HCT116 (cell line): ENCODE measurements at regions not wholly inside any gene's neighbourhood (a gene's known extent, or its start where the extent isn't known, plus 50 kb on each side); places are given as distances from the start of the nearest gene placed in this dataset.

Experiments used
- EGR1 ChIP-seq: IDR thresholded peaks from 2 replicates; pipeline ENCODE4 v1.6.1; 2012; ENCODE audit warnings: low read depth
- POLR2A ChIP-seq: IDR thresholded peaks from 2 replicates; pipeline ENCODE4 v1.7.0; 2011; ENCODE audit warnings: borderline replicate concordance; ENCODE audit not compliant: insufficient read depth, insufficient read length; ENCODE audit errors: extremely low read depth
- TCF7L2 ChIP-seq: IDR thresholded peaks from 2 replicates; pipeline ENCODE4 v1.7.0; 2011; ENCODE audit warnings: borderline replicate concordance, inconsistent platforms; ENCODE audit not compliant: insufficient read depth, insufficient read length; ENCODE audit errors: extremely low read depth
- ZFX ChIP-seq: fragments of 450-650 bp; IDR thresholded peaks from 2 replicates; pipeline ENCODE4 v1.6.1; 2017
- ZNF274 ChIP-seq: fragments of 200-500 bp; sonication (Bioruptor generic); IDR thresholded peaks from 2 replicates; pipeline ENCODE4 v1.6.1; 2014; ENCODE audit warnings: mild to moderate bottlenecking, low read depth, low read length, inconsistent platforms
- TF ChIP-seq, protein P1 (sequence below), 3 experiments: fragments of 200-600 bp in 1 of 3; sonication (generic) in 1 of 3; IDR thresholded peaks in 2 of 3; conservative IDR thresholded peaks in 1 of 3; 2 replicates each; pipeline ENCODE4 v1.5.1; 2012 to 2017; ENCODE audit warnings: low read depth in 2 of 3, low read length in 2 of 3, antibody characterized with exemption in 1 of 3, borderline replicate concordance in 1 of 3, control low read depth in 1 of 3, mild to moderate bottlenecking in 1 of 3, mixed read lengths in 1 of 3, mixed run types in 1 of 3, moderate library complexity in 1 of 3; ENCODE audit not compliant: insufficient read depth in 1 of 3
- TF ChIP-seq, protein P2 (sequence below): IDR thresholded peaks from 2 replicates; pipeline ENCODE4 v1.6.1; 2011; ENCODE audit warnings: mild to moderate bottlenecking, low read length, moderate library complexity; ENCODE audit not compliant: insufficient replicate concordance; ENCODE audit errors: extremely low read depth

GRCh38 chr3:99503350-99503749 lies 135.0 kb upstream of the COL8A1 start:
- TF ChIP-seq POLR2A (no peak), ZNF274 (no peak), ZFX (no peak), EGR1 (no peak), TCF7L2 (no peak)
- TF ChIP-seq, protein P1, sequence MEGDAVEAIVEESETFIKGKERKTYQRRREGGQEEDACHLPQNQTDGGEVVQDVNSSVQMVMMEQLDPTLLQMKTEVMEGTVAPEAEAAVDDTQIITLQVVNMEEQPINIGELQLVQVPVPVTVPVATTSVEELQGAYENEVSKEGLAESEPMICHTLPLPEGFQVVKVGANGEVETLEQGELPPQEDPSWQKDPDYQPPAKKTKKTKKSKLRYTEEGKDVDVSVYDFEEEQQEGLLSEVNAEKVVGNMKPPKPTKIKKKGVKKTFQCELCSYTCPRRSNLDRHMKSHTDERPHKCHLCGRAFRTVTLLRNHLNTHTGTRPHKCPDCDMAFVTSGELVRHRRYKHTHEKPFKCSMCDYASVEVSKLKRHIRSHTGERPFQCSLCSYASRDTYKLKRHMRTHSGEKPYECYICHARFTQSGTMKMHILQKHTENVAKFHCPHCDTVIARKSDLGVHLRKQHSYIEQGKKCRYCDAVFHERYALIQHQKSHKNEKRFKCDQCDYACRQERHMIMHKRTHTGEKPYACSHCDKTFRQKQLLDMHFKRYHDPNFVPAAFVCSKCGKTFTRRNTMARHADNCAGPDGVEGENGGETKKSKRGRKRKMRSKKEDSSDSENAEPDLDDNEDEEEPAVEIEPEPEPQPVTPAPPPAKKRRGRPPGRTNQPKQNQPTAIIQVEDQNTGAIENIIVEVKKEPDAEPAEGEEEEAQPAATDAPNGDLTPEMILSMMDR (IDR thresholded peaks at IDR 0.05 in 2 of 3, conservative IDR thresholded peaks at IDR 0.05 in 1 of 3; ENCODE audit: borderline replicate concordance in 1 of 3, insufficient read depth in 1 of 3, low read depth in 2 of 3, low read length in 2 of 3) = no peak
- TF ChIP-seq, protein P2, sequence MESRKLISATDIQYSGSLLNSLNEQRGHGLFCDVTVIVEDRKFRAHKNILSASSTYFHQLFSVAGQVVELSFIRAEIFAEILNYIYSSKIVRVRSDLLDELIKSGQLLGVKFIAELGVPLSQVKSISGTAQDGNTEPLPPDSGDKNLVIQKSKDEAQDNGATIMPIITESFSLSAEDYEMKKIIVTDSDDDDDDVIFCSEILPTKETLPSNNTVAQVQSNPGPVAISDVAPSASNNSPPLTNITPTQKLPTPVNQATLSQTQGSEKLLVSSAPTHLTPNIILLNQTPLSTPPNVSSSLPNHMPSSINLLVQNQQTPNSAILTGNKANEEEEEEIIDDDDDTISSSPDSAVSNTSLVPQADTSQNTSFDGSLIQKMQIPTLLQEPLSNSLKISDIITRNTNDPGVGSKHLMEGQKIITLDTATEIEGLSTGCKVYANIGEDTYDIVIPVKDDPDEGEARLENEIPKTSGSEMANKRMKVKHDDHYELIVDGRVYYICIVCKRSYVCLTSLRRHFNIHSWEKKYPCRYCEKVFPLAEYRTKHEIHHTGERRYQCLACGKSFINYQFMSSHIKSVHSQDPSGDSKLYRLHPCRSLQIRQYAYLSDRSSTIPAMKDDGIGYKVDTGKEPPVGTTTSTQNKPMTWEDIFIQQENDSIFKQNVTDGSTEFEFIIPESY = no peak
